Superior temporal gyrus (tissue), 1 donor: ENCODE measurements at regions not wholly inside any gene's neighbourhood (a gene's known extent, or its start where the extent isn't known, plus 50 kb on each side); places are given as distances from the start of the nearest gene placed in this dataset.

ENCODE experiments used
- DNase-seq: peaks from one replicate; pipeline ENCODE4 v3.0.0-alpha.2; 2016; ENCODE audit errors: extremely low spot score

DNA sequence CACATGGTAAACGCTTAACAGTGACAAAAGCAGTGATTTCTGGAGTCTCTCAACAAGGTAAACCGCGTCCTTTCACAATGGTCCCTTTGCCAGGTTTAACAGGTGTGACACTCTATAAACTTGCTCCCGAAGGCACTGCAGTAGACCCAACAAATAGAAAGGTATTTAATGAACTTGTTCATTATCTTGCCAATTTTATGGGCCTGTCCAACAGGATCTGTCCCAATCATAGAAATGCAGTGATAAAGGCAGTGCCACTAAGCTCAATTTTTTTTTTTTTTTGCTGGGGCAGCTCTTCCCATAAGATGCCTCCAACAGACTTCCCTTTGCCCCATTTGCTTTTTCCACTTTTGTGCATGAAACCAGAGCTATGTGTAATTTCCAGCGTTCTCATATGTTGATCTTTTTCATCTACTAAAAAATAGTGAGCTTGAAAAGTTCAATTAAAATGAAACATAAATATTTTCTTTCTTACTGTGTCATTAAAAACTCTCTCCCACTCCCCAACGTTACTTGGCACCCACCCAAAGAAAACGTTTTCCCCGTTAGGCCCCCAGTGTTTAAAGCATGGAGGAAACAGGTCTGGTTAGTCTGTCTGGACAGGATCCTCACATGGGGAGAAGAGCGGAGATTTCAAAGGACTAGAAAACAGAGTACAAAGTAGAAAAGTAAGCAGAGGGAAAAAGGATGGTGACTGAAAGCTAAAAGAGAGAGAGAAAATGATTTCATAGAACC lies 80.9 kb upstream of the SPATA31D4 start:
- no peak for DNase-seq

- DNase-seq, result peak; percentile 76
These were observed 79.8 kb upstream of the SPATA31D4 start for GRCh38 chr9:81848472-81848871.

- no peak for DNase-seq
These were observed 78.5 kb upstream of the SPATA31D4 start for GRCh38 chr9:81849631-81850259.

DNA sequence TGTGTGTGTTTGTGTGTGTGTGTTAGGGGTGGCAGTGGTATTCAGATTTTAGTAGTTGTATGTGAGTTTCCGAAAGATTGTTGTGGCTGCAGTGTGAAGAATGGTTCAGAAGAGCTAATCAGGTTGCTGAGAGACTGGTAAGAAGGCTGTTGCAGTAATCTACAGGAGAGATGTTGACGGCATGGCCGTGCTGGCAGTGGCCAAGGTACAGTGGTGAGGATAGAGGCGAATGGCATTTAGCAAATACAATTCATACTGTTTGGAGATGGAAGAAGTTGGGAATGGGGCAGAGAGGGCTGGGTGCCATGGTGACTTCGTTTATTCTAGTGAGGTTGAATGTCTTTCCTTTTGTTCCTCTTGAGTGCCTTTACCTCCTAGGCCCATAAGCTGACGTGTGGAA lies 77.5 kb upstream of the SPATA31D4 start:
- DNase-seq, result no peak

DNA sequence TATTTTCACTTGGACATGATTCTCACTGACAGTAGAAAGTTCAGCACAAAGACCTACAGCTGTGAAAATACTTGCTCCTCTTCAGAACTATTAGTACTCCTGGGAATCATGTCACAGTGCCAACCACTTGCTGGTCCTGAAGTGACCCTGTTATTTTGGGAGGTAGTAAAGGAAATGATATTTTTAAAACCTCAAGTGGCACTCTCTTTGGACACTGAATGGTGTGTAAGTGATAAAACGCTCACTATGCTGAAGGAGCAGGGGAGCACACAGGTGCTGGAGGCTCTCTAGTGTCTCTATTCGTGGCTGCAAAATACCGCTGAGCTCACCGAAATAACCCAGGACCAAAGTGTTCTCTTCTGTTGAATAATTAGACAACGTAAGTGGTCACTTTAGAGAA lies 76.9 kb upstream of the SPATA31D4 start:
- DNase-seq, result no peak

DNA sequence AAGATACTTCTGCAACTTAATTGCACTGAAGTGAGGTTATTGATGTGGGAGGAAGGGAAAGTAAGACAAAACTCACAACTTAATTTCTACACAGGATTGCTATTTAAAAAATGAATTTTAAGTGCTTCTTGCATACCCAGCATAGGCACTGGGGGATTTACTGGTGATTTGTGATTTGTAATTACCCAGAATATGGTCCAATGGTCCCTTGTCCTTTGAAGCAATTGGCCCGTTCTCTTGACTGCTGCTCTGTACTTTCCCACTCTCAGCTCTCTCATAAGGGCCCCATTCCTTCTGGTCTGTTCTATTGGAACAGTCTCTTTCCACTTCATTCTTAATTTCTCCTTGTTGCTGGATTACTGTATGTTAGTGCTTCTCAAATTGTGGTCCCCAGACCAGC lies 75.4 kb upstream of the SPATA31D4 start:
- DNase-seq, result no peak

DNA sequence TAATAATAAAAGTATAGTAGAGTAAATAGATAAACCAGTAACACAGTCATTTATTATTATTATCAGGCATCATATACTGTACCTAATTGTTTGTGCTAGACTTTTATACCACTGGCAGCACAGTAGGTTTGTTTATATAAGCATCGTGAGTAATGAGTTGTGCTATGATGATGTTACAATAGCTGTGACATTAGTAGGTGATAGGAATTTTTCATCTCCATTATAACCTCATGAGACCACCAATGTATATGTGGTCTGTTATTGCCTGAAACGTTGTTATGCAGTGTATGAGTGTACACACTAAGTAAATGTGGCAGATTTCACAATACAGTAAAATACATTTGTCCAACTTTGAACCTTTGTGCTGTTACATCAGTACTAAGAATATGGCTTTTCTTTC lies 72.7 kb upstream of the SPATA31D4 start:
- DNase-seq, result no peak

- DNase-seq, result no peak
These were observed 69.4 kb upstream of the SPATA31D4 start for GRCh38 chr9:81858657-81859430.

DNA sequence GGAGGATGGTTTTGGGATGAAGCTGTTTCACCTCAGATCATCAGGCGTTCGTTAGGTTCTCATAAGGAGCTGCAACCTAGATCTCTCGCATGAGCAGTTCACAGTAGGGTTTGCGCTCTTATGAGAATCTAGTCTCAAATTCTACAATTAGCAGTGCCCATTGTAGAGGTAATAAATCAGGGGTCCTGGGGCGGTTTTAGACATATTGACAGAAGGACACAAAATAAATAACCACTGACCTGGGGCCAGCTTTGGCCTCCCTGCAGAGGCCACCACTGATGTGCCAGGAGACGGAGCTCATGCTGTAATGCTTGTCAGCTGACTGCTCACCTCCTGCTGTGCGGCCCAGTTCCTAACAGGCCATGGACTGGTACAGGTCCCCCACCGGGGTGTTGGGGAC lies 67.6 kb upstream of the SPATA31D4 start:
- DNase-seq, result no peak

DNA sequence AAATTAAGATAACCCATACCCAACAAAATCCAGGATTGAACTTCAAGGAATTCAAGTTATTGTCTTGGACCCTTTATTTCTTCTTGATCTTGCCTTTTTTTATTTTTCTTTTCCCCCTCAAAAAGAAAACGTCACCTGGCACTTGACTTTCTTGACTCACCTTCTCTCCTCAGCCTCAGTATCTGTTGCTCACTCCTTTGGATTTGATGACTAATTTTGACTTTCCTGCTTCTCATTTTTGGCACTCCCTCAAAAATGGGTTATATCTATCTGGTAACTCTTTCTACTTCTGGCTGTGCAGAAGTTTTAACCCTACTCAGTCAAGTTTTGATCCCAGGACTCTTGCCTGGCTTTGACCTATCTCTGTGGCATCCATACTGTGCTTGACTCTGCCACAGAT lies 66.6 kb upstream of the SPATA31D4 start:
- no peak for DNase-seq

GRCh38 chr9:81868145-81868544 lies 60.1 kb upstream of the SPATA31D4 start:
- DNase-seq, result no peak

DNA sequence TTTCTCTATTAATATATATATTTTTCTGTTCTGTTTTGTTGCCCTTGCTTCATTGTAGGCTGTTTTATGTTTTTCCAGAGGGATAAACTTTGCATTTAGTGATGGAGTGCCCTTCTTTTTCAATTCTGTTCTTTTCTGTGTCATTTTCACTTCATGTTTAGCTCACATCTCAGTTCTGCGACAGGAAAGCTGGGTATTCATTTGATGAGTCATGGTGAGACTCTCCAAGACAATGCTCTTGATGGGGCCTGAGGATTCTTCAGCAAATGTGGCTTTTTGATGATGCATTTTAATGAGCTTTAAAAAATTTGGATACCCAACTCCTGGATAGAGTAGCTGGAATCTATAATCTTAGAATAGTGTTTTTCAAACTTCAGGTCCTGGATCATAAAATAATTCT lies 56.5 kb upstream of the SPATA31D4 start:
- DNase-seq, result no peak

GRCh38 chr9:81874250-81874649 lies 54.0 kb upstream of the SPATA31D4 start:
- no peak for DNase-seq

GRCh38 chr9:81874931-81875330 lies 53.3 kb upstream of the SPATA31D4 start:
- DNase-seq, result no peak

DNA sequence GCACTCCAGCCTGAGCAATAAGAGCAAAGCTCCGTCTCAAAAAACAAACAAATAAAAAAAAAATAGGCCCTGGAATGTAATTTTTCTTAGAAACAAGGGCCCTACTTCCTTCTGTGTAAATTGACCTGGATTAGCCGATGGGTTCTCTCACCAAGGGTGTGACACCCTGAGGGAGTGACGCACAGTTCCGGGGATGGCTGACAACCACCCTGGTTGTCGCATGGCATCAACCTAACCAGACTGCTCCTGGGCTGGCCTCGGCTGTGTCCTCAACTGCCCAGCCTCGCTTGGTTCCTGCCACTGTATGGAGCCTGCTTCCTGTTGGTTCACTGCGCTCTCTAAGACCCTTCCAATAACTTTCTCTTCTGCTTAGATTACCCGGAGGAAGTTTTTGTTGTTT lies 51.2 kb upstream of the SPATA31D4 start:
- no peak for DNase-seq
